Inferior parietal cortex (tissue), 1 donor: ENCODE measurements at regions not wholly inside any gene's neighbourhood (a gene's known extent, or its start where the extent isn't known, plus 50 kb on each side); places are given as distances from the start of the nearest gene placed in this dataset.

Experiments used
- DNase-seq: peaks from one replicate; pipeline ENCODE4 v3.0.0-alpha.2; 2016; ENCODE audit errors: extremely low spot score

DNA sequence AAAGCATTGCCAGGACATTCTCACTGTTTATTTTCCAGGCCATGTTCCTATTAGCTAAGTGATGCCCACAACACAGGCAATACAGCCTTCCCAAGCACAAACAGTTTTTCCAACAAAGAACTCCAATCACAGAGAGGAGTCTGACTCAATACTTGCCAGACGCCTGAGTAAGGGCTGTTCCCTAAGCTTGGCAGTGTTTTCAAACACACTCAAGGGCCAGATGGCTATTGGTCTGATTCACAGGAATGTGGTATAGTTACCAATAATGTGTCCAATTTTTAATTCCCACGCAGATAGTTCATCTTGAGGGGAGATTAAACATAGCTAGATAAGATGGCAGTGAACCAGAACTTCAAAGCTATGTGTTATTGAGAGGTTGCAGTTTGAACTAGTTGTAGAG is 381.0 kb downstream of the SNAPC1 start:
- DNase-seq: no peak

- no peak for DNase-seq
Observed at GRCh38 chr14:62144863-62145262, 382.6 kb downstream of the SNAPC1 start.

- no peak for DNase-seq
Observed at GRCh38 chr14:62146030-62146429, 383.8 kb downstream of the SNAPC1 start.

GRCh38 chr14:62156052-62156451 is 393.8 kb downstream of the SNAPC1 start:
- no peak for DNase-seq

GRCh38 chr14:62158779-62159178 is 396.6 kb downstream of the SNAPC1 start:
- no peak for DNase-seq

- no peak for DNase-seq
Observed at GRCh38 chr14:62159314-62159713, 397.1 kb downstream of the SNAPC1 start.

GRCh38 chr14:62162998-62163589 is 400.9 kb downstream of the SNAPC1 start:
- peak; percentile 71 for DNase-seq

GRCh38 chr14:62168564-62169155 is 406.4 kb downstream of the SNAPC1 start:
- no peak for DNase-seq

GRCh38 chr14:62179367-62180018 is 417.3 kb downstream of the SNAPC1 start:
- DNase-seq: peak; percentile 77

DNA sequence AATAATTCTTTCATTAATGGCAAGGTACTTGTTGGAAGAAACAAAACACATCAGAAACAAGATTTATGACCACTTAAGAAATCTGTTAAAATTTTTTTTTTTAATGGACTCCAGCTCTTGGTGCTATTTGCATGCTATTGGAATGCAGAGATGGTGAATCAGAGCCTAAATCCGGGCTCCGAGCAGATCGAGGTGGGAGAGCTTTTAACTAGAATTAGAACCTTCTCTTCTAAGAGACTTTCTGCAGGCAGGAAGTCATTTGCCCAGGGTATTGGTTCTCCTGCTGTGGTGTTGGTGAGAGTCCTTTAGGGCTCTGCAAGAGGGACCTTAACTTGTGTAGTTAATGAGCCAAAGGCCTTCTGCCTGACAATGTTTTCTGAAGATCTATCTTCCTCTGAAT is 419.4 kb downstream of the SNAPC1 start:
- DNase-seq: no peak

DNA sequence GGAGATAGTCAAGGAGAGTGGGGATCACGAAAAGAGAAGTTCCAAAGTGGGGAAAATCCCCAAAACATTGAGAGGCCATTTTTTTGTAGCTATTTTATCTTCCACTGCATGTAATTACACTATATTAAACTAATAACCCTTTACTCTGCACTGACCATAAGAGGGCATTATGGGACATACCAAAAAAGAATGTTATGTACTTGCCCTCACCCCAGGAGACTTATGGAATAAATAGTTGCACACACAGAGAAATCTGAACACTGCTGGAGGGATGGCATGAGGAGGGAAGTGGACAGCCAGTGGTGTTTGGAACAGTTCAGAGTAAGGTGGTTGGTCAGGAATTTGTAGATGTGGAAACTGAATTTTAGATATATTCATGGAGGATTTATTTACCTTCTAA is 422.9 kb downstream of the SNAPC1 start:
- no peak for DNase-seq

DNA sequence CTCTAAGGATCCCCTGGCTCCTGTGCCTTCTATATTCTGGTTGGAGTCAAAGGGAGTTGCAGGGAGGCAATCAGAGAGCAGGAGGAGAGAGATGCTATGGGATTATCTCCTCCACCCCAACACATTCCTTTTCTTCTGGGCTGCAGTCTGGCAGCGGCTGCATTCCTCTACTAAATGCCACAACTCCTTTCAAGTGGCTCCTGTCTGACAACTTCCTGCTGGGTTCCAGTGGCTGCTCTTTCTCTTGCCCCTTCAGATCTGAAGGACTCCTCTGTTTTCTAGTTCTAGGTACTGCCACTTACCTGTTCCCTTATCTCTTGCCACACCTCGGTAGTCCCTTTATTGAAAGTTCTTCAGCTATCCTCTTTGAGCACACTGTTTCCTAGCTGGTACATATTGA is 425.0 kb downstream of the SNAPC1 start:
- DNase-seq: no peak

- no peak for DNase-seq
Observed at GRCh38 chr14:62189698-62190097, 427.5 kb downstream of the SNAPC1 start.

GRCh38 chr14:62206456-62206855 is 444.2 kb downstream of the SNAPC1 start:
- no peak for DNase-seq

- DNase-seq: no peak
Observed at GRCh38 chr14:62209287-62209899, 447.2 kb downstream of the SNAPC1 start.

- DNase-seq: no peak
Observed at GRCh38 chr14:62213516-62213915, 451.3 kb downstream of the SNAPC1 start.

GRCh38 chr14:62216121-62216520 is 453.9 kb downstream of the SNAPC1 start:
- DNase-seq: no peak

GRCh38 chr14:62234849-62235248 is 472.6 kb downstream of the SNAPC1 start:
- DNase-seq: no peak

- DNase-seq: no peak
Observed at GRCh38 chr14:62244221-62244620, 482.0 kb downstream of the SNAPC1 start.

DNA sequence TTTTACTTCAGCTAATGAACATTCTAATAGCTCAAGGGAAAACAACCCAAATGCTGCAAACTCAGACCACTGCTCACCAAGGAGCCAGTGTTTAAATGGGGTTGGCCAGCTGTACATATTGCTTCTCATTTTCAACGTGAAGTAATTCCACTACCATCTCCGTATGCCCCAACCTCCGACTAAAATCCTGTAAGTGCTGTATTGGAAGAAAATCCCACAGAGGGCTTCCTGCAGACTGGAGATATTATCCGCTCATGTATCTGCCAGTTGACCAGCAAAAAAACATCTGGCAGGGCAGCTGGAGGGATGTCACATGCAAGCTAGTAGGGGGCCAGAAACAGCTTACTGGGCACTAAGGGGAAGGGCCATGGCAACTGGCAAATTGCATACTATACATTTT is 485.0 kb downstream of the SNAPC1 start:
- no peak for DNase-seq

GRCh38 chr14:62251237-62251636 is 489.0 kb downstream of the SNAPC1 start:
- no peak for DNase-seq

- DNase-seq: no peak
Observed at GRCh38 chr14:62253171-62253570, 491.0 kb downstream of the SNAPC1 start.

DNA sequence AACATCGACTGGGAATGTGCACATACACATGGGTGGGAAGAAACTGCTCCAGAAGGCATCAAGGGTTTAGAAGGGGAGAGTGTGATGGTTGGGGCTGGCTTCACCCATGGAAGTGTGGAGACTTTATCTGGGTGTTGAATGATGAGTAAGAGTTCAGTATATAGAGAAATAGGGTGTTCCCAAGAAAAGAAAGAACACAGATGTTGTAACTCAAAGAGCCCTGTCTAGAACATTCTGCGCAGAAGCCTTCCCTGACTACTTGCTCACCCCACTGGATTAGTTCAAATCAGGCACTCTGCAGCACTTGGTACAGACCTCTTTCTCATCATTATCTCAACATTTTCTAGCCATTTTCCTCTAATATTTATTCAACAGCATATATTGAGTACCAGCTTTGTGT is 491.7 kb downstream of the SNAPC1 start:
- no peak for DNase-seq
